HG03342 (cell line): ENCODE measurements at regions not wholly inside any gene's neighbourhood (a gene's known extent, or its start where the extent isn't known, plus 50 kb on each side); places are given as distances from the start of the nearest gene placed in this dataset.

ENCODE experiments used
- ATAC-seq: cut with Tn5 transposase; IDR thresholded peaks from one replicate; pipeline ENCODE4 v1.9.1; 2021; ENCODE audit warnings: mild to moderate bottlenecking, moderate library complexity; ENCODE audit not compliant: unreplicated experiment

DNA sequence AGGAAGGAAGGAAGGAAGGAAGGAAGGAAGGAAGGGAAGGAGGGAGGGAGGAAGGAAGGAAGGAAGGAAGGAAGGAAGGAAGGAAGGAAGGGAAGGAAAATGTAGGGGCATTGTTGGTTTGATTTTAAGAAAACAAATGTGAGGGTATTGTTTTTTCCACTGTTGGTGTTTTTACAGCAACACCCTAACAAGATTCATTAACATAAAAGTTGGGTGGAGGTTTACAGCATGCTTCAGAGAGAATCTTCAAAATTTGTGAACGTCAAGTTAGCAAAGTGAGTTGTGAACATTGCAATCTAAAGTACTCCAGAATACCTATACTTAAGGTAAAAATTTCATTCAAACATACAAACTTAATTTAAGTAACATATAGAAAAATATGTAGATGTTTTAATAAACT, 200.2 kb upstream of the ID4 start:
- no peak for ATAC-seq

DNA sequence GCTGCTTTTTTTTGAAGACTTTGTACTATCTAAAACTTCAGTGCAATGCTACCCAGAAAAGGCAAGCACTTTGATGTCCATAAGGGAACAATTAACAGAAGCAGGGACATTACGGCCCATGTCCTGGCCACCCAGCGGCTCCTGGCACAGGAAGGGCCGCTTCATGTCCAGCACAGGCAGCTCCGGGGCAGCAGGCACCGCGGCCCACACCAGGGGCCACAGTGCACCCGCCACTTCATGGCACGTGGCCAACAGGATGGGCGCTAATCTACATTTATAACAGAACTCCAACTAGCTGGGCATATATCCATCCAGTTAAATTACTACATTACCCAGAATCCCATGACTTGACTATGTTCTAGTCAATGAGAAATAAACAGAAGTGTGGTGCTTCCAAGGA, 198.2 kb upstream of the ID4 start:
- ATAC-seq = no peak

DNA sequence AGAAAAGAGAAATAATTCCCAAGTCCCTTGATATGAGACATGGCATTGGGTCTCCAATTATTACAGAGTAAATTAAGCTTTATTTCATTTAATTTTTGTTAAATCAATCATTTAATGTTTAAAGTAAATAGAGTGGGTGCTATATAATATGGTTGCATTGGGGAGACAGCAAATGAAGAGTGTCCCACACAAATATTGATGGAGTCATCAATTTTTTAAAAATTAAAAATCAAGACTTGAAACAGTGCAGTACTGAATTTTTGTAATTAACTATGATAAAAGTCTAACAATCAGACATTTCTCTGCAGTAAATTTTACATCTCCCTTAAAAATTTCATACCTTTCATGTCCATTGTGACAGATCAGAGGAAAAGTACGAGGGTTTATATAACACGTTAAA, 193.9 kb upstream of the ID4 start:
- no peak for ATAC-seq

DNA sequence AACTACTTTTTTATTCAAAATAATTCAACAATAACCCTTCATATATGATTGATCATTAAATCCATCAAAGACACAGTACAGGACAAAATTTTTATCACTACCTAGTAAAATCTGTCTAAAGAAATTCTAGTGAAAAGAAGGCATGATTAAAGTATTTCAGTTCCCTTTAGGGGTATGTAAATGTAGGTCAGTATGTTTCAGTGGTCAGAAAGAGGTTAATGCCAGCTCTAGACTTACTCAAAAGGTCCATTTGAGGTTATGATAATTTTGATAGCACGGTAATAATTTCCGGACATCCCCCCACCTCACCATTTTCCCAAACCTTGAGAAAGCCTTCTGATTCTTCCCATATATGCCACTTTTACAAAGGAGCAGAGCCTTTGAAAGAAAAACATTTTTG, 193.5 kb upstream of the ID4 start:
- no peak for ATAC-seq

DNA sequence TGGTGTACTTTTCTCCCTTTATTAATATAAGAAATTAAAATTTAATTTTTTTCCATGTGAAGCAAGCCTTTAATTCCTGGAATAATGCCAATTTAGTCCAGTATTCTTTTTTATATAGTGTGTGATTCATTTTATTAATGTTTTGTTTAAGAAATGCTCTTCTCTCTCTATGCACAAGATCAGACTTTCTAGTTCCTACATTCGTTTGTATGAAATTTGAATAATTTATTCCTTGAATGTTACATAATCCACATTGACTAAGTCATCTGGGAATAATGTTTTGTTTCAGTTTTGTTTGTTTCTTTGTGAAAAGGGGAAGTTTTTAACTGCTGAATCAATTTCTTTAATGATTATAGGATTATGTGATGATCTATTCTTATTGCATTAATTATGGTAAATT, 181.4 kb upstream of the ID4 start:
- ATAC-seq = no peak

DNA sequence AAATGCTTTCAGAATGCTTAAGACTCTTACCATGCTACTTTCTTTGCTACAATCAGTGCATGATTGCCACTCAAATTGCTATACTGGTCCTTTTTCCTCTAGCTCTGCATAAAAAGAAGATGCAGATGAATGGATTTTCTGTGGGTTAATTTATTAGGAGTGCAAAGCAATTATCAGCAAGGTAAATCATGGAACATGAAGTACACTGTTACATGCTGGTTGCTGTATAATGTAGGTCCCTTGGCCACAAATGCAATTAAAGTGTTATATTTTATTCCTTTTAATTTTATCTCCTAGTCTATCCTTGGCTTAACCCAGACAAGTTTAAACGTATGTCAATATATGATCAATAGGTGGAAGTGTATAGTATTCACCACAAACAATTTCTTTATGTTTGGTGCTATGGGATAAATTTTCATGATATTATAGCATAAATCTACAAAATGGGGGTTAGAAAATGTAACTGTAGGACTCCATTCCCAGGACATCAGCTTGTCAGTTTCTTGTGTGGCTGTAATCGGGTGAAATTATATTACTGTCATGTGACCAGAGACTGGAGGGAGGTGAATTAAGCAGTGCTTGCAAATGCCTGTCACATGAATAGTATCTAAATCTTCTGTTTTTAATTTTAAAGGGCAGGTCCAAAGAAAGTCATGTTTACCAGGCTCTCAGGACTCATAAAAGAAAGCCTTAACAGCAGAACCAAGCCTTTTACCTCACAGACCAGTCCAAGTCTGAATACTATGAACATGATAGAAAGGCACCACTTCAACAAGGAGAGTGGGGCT, 176.9 kb upstream of the ID4 start:
- no peak for ATAC-seq

DNA sequence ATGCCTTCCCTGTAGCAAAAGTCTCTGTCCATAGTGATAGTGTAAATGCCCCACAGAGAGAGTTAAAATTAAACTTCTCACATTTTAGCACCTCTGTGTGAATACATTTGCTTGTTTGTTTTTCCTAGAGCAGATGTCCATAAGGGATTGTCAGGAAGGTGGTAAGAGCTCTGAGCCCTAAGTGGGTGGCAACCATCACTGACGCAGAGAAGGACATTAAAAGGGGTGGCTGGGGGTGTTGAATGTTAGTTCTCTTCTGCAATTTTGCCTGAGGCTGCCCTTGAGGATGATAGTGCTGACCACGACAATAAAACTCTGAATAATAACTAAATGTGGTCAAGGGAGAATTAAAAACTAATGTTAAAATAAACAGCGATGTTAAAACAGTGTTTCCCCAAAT, 174.3 kb upstream of the ID4 start:
- no peak for ATAC-seq

DNA sequence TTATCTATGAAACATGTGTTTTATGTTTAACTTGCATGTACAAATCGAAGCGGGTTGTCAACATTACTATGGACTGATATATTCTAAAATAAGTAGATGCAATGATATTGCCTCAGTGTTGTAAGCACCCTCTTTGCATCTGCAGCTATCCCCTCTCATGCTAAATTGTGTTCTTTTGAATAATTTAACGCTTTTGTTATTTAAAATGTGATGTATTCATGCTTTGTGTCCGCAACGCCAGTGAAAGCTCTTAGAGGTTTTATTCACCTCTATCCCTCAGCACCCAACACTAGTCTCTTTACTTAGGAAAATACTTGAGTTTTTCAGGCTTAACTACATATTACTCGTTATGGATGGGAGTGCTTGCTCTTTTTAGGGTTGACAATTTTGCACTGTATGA, 173.7 kb upstream of the ID4 start:
- ATAC-seq = no peak

DNA sequence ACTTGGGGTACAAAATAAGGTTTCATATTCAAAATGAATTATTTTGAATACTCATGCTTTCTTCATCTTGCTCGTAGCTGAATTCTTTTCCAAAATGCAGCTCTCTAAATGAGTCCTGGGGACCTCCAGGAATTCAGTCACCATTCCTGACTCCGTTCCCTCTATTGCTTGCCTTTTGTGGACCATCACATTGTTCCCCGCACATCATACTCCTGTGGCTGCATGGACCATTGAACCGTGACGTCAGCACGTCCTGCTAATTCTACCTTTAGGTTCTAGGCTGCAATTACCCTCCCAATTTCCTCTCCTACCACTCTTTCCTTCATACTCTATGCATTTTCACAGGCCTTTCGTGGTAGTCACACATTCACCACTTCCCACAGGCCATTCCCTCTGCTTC, 173.1 kb upstream of the ID4 start:
- ATAC-seq = no peak

DNA sequence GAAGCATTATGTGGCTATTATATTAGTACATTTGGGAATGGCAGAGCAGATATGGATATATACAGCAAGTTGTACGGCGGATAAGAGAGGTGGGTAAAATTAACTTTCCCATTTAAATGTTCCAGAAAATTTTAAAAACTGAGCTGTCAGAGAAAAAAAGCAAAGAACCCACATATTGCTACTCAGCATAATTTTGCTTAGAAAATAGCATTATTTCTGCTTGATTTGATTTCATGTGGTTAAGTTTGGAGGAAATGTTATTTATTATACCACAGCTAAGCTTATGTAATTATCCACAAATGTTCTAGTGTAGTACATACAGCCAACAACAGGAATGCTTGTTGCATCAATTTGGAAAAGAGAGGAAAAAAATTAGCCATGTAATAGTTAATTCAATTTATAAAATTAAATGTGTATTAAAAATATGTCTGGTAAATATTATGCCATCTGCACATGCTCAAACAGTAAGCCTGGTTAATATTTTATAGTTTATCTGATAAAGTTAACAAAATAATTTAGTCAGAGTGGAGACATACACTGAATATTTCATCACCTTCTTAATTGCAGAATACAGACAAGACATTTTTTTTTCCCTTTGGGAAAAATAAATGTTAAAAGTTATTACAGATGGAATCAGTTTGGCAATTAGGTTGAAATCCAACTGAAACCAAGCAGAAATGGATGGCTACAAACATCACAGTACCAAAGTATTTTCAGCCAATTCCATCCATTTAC, 172.1 kb upstream of the ID4 start:
- no peak for ATAC-seq

DNA sequence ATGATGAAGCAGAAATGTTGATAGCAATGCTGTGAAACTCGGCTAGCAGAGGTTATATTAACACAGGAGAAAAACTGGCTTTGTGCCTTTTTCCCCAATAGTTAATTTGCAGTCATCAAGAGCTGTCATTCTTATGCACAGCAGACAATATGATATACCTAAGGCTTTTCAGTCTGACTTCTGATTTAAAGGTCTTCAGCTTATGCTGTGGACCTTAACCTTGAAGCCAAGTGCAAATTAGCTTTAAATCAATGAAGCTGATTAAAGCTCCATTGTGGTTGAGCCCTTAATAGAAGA, 171.6 kb upstream of the ID4 start:
- ATAC-seq = no peak

DNA sequence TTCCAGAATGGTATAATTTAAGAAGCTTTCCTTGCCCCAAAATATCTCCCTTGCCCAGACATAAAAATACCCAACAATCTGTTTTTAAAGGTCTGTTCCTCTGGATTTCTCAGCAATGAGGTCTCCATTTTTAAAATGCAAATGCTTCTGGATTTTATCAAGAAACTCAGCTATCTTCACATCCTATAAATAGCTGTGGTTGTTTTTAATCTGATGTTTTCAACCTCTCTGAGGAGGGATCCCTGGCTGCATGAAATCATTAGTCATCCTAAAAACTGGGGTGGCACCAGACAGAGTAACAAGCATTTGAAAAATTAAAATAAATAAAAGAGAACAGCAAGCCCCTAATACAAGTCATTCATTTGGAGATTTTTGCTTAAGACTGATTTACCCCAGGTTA, 168.5 kb upstream of the ID4 start:
- ATAC-seq = no peak

DNA sequence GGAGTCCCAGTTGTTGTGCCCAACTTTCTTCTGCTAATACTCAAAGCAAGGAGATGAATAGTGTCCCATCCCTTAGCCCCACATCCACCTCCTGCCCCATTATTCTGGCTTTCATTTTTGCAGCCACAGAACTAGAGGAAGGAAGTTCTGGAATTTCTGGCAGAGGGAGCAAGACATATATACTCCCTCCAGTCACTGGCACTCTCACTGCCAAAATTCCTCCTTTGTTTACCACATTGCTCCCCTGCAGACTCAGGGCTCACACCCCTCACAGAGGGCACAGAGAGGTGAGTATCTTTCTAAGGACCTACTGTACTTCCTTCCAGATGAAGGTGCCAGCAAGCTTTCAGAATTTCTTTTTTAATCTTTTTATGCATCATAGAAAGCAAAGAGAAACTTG, 168.0 kb upstream of the ID4 start:
- ATAC-seq = no peak

DNA sequence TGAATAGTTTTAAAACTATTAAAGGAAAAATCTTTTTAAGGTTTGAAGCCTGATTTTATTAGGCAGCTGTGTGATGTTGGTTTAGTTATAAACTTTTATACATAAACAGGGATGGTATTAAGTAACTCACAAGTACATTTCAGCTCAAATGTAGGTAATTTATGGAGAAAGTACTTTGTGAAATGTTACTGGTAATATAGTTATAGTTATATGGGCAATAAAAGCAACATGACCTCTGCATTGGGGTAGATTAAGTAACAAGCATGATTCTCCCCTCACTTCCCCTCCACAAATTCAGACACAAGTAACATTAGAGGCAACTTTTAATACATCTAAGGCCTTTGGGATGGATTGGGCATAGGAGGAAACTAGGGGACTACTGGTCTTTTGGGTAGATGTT, 154.3 kb upstream of the ID4 start:
- ATAC-seq = no peak

DNA sequence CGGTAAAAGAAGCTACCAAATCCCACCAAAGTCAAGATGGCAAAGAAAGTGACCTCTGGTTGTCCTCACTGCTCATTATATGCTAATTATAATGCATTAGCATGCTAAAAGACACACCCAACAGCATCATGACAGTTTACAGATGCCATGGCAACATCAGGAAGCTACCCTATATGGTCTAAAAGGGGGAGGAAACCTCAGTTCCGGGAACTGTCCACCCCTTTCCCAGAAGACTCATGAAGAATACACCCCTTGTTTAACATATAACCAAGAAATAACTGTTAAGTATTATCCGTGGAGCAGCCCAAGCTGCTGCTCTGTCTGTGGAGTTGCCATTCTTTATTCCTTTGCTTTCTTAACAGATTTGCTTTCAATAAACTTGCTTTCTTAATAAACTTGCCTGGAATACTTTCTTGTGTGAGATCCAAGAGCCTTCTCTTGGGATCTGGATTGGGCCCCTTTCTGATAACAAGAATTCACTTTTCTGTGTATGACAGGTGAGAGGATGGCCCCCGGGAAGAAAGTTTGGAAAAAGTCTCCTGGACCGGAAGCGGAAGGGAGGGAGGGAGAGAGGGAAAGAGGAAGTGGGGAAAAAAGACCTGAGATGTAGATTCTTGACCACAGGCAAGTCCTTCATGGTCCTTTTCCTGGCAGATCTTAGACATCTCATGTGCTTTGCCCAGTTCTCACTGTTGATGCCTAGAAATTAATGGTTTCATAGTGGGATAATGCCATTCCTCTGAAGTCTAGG, 146.7 kb upstream of the ID4 start:
- ATAC-seq = no peak

DNA sequence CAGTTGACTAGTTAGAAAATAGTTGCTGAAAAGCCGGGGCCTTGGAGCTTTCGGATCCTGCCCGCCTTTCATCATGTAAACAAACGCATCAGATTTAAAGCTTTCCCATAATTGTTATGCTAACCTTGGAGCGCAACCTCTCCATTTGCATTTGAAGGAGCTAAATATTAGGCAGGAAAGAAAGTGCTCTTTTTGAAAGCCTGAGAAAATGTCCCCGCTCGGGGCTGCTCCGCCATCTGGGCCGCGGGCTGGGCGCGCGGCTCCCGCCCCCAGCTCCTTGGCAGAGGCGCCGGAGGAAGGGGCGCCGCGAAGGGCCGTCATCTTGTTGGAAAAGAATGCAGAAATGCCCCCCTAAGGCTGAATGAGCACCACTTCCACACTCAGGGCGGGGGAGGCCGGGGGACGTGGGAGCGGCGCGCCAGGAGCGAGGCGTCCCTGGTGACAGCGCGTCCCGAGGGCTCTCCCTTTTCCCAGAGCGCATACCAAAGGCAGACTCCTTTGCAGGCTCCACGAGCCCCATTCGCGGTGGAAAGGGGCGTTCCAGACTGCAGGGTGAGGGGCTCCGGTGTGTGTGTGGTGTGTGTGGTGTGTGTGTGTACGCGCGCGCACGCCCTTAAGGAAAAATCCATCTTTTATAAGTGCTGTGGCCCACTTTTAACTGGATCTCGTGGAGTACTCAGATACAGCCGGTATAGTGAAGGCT, 145.6 kb upstream of the ID4 start:
- ATAC-seq = no peak

DNA sequence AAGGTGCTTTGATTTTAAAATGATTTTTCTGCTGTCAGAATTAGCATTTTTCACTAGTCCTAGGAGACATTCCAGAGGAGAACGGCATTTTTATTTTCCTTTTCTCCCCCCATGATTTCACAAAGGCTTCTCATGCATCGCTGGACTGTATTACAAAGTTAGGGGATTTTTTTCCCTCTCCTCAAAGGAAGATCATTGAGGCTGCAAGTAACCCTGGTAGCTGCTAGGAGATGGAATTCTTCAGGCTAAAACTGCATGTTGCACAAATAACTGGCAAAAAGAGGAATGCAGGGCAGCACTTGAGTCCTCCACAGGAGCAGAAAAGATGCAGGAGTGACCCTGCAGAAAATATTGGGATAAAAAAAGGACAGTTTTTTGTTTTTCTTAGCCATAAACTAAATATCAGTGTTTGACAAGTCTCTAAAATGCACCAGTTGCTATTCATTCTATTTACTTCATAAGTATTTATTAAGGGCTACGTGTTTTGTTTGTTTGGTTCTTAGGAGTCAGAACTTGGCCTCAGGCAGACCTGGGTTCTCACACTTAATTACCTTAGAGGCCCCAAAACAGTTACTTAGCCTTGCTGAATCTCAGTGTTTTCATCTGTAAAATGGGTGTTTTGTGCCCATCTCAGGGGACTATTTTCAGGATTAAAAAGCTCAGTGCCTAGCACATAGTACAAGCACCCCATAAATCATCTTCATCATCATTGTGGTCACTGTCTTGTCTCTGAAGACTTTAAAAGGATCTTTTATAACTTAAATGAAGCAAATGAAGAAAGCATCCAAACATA, 144.5 kb upstream of the ID4 start:
- ATAC-seq = no peak

DNA sequence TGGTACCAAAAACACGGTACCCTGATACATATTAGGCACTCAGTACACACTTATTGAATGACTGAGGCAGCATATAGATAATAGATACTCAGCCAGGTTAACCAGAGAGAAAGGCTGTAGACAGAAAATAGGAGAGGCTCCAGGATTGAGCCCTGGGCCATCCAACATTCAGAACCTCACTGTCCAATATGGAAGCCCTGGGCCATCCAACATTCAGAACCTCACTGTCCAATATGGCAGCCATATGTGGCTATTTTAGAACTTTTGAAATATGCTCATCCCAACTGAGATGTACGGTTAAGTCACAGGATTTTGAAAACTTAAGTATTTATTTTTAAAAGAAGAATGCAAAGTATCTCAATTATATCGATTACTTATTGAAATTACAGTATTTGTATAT, 142.5 kb upstream of the ID4 start:
- no peak for ATAC-seq

DNA sequence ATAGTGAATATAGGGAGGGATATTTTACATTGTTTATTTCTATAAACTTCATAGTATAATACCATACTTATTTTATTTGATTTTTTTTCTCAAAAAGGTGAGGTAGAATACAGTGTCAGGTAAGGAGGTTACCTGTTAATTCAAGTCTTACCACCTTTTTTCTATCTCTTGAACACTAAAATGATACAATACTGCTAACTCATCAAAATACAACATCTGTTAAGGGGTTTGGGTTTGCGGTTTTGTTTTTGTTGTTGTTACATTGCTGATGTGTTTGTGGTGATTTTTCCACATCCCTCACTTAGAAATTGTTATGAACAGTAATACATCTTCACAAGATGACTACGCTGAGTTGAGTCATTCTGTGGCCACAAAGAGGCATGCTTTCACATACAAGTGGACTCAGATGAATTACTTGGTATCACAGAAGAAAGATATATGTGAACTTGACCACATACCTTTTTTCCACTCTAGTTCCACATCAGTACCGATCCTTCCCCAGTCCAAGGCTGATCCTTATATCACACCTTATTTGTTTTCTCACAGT, 139.4 kb upstream of the ID4 start:
- no peak for ATAC-seq

DNA sequence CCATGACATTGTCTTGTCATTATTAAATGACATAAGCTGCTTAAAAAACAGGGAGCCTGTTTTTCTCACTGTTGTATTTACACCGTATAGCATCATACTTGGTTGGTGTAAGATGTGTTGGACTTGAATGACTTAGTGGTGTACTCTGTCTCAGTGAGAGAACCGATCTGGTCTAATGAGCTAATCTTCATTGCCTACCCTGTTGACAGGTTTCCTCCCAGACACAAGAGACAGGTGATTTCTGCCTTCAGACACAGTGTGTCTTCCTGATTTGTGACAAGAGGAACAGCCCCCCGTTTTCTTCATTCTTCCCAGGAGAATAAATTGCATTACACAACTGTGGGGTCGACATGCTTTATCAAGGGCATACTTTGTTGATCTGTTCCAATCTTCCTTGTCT, 137.2 kb upstream of the ID4 start:
- no peak for ATAC-seq

DNA sequence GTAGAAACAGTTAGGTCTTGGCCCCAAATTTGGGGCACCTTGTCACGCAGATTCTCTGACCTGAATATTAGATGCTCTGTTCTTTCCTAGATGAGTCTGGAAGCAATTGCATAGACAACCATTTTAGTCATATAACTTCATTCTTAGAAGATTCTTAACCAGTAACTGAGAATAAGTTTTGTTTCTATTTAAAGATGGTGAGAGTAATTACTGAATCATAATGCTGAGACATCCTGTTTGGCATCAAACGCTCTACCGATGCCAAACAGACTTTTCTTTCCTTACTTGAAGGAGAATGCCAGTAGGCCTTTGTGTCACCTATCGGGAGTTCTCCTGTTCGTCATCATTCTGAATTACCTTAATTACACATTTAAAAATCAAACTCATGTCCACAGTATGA, 131.6 kb upstream of the ID4 start:
- no peak for ATAC-seq
